T-helper 17 cell (primary cell): ENCODE measurements at regions not wholly inside any gene's neighbourhood (a gene's known extent, or its start where the extent isn't known, plus 50 kb on each side); places are given as distances from the start of the nearest gene placed in this dataset.

Experiments
- ATAC-seq: fragments of 150-1000 bp; cut with Tn5 transposase; 2 replicates; pipeline ENCODE4 v1.10.0; 2021; ENCODE audit warnings: mild to moderate bottlenecking, moderate library complexity
- DNase-seq, 3 donors: peaks; one replicate each; pipeline versions ENCODE4 v3.0.0 to v3.0.0-alpha.2; 2020 to 2021
- H3K9me3 ChIP-seq: one replicate; pipeline ENCODE4 v1.7.0; 2013; ENCODE audit warnings: low read length, mild to moderate bottlenecking; ENCODE audit not compliant: control insufficient read depth, poor library complexity, severe bottlenecking
- H3K27ac Mint-ChIP-seq: one replicate; pipeline ENCODE4 v1.8.0; 2022; ENCODE audit warnings: mild to moderate bottlenecking, moderate library complexity, mixed read lengths
- H3K27me3 Mint-ChIP-seq: one replicate; pipeline ENCODE4 v1.8.0; 2022; ENCODE audit warnings: mixed read lengths
- H3K36me3 Mint-ChIP-seq: one replicate; pipeline ENCODE4 v1.8.0; 2022; ENCODE audit warnings: low read depth, mixed read lengths
- H3K4me1 Mint-ChIP-seq: one replicate; pipeline ENCODE4 v1.8.0; 2022; ENCODE audit warnings: mild to moderate bottlenecking, mixed read lengths
- H3K4me3 Mint-ChIP-seq: one replicate; pipeline ENCODE4 v1.8.0; 2022; ENCODE audit warnings: mild to moderate bottlenecking, moderate library complexity, mixed read lengths

- Mint-ChIP-seq H3K27me3 (peaks cover 15% of the 10 kb centered on the region), H3K4me1 (peaks cover 7% of the 10 kb centered on the region), H3K36me3 (no peaks in the 10 kb centered on the region), H3K4me3 (no peak overlapping the region), H3K27ac (no peak overlapping the region)
- no peak for DNase-seq
- ATAC-seq, result no peak
- H3K9me3 ChIP-seq, result no peaks in the 10 kb centered on the region
Observed at GRCh38 chr1:55320891-55321290, 105.7 kb upstream of the USP24 start.

GRCh38 chr1:55318116-55318817, 103.1 kb upstream of the USP24 start:
- H3K27me3 Mint-ChIP-seq, result peaks cover 7% of the 10 kb centered on the region
- no peaks in the 10 kb centered on the region for H3K9me3 ChIP-seq
- peaks cover 7% of the 10 kb centered on the region for H3K4me1 Mint-ChIP-seq
- H3K36me3 Mint-ChIP-seq, result no peaks in the 10 kb centered on the region
- ATAC-seq, result no peak
- H3K27ac Mint-ChIP-seq, result no peak overlapping the region
- H3K4me3 Mint-ChIP-seq, result no peak overlapping the region
- no peak for DNase-seq

GRCh38 chr1:55317673-55318072, 102.5 kb upstream of the USP24 start:
- no peaks in the 10 kb centered on the region for H3K36me3 Mint-ChIP-seq
- DNase-seq (no peak), ATAC-seq (no peak)
- H3K27ac Mint-ChIP-seq, result no peak overlapping the region
- peaks cover 7% of the 10 kb centered on the region for H3K4me1 Mint-ChIP-seq
- H3K27me3 Mint-ChIP-seq, result peaks cover 7% of the 10 kb centered on the region
- no peak overlapping the region for H3K4me3 Mint-ChIP-seq
- no peaks in the 10 kb centered on the region for H3K9me3 ChIP-seq

- ATAC-seq, result no peak
- peak overlapping the region; percentile 62 for H3K27ac Mint-ChIP-seq
- no peaks in the 10 kb centered on the region for H3K9me3 ChIP-seq
- peaks cover 7% of the 10 kb centered on the region for H3K27me3 Mint-ChIP-seq
- no peaks in the 10 kb centered on the region for H3K36me3 Mint-ChIP-seq
- no peak overlapping the region for H3K4me3 Mint-ChIP-seq
- H3K4me1 Mint-ChIP-seq, result peaks cover 7% of the 10 kb centered on the region
- DNase-seq, result no peak
Observed at GRCh38 chr1:55316947-55317662, 101.9 kb upstream of the USP24 start.

GRCh38 chr1:55316502-55316901, 101.3 kb upstream of the USP24 start:
- no peaks in the 10 kb centered on the region for H3K9me3 ChIP-seq

GRCh38 chr1:55315552-55315951, 100.4 kb upstream of the USP24 start:
- DNase-seq, result no peak
- Mint-ChIP-seq H3K27ac (no peak overlapping the region), H3K4me3 (no peak overlapping the region), H3K27me3 (peaks cover under 1% of the 10 kb centered on the region), H3K4me1 (peaks cover 9% of the 10 kb centered on the region), H3K36me3 (no peaks in the 10 kb centered on the region)
- no peak for ATAC-seq
- no peaks in the 10 kb centered on the region for H3K9me3 ChIP-seq

More at GRCh38 chr1:55316502-55316901, 101.3 kb upstream of the USP24 start:
- Mint-ChIP-seq H3K27me3 (peaks cover 7% of the 10 kb centered on the region), H3K27ac (peak overlapping the region; percentile 62), H3K4me3 (no peak overlapping the region), H3K36me3 (no peaks in the 10 kb centered on the region), H3K4me1 (peaks cover 7% of the 10 kb centered on the region)
- DNase-seq (no peak), ATAC-seq (no peak)

- no peaks in the 10 kb centered on the region for H3K9me3 ChIP-seq
- H3K4me3 Mint-ChIP-seq, result no peak overlapping the region
- ATAC-seq (no peak), DNase-seq (no peak)
- no peaks in the 10 kb centered on the region for H3K27me3 Mint-ChIP-seq
- no peaks in the 10 kb centered on the region for H3K36me3 Mint-ChIP-seq
- peaks cover 9% of the 10 kb centered on the region for H3K4me1 Mint-ChIP-seq
- H3K27ac Mint-ChIP-seq, result no peak overlapping the region
Observed at GRCh38 chr1:55314740-55315139, 99.6 kb upstream of the USP24 start.

GRCh38 chr1:55313903-55314302, 98.7 kb upstream of the USP24 start:
- no peaks in the 10 kb centered on the region for H3K9me3 ChIP-seq
- DNase-seq (no peak), ATAC-seq (no peak)
- Mint-ChIP-seq H3K4me3 (no peak overlapping the region), H3K4me1 (peaks cover 9% of the 10 kb centered on the region), H3K27ac (no peak overlapping the region), H3K27me3 (peaks cover 1% of the 10 kb centered on the region), H3K36me3 (no peaks in the 10 kb centered on the region)

- Mint-ChIP-seq H3K27ac (no peak overlapping the region), H3K4me1 (peaks cover 3% of the 10 kb centered on the region)
Observed at GRCh38 chr1:55311979-55312378, 96.8 kb upstream of the USP24 start.

GRCh38 chr1:55311057-55311641, 96.0 kb upstream of the USP24 start:
- no peak overlapping the region for H3K4me3 Mint-ChIP-seq
- ATAC-seq (no peak), DNase-seq (no peak)
- H3K27ac Mint-ChIP-seq, result no peak overlapping the region
- H3K9me3 ChIP-seq, result no peaks in the 10 kb centered on the region
- peaks cover 17% of the 10 kb centered on the region for H3K27me3 Mint-ChIP-seq
- H3K36me3 Mint-ChIP-seq, result no peaks in the 10 kb centered on the region
- H3K4me1 Mint-ChIP-seq, result peaks cover 2% of the 10 kb centered on the region

More at GRCh38 chr1:55311979-55312378, 96.8 kb upstream of the USP24 start:
- Mint-ChIP-seq H3K4me3 (no peak overlapping the region), H3K36me3 (no peaks in the 10 kb centered on the region), H3K27me3 (peaks cover 9% of the 10 kb centered on the region)
- H3K9me3 ChIP-seq, result no peaks in the 10 kb centered on the region
- ATAC-seq (no peak), DNase-seq (no peak)

- H3K27ac Mint-ChIP-seq, result no peak overlapping the region
- no peaks in the 10 kb centered on the region for H3K9me3 ChIP-seq
- no peak overlapping the region for H3K4me3 Mint-ChIP-seq
- DNase-seq (no peak), ATAC-seq (no peak)
- no peaks in the 10 kb centered on the region for H3K36me3 Mint-ChIP-seq
- peaks cover 19% of the 10 kb centered on the region for H3K27me3 Mint-ChIP-seq
- peaks cover 2% of the 10 kb centered on the region for H3K4me1 Mint-ChIP-seq
Observed at GRCh38 chr1:55310505-55310971, 95.4 kb upstream of the USP24 start.

GRCh38 chr1:55309786-55310504, 94.8 kb upstream of the USP24 start:
- DNase-seq (no peak), ATAC-seq (no peak)
- Mint-ChIP-seq H3K4me1 (peaks cover 2% of the 10 kb centered on the region), H3K27me3 (peaks cover 22% of the 10 kb centered on the region), H3K36me3 (no peaks in the 10 kb centered on the region), H3K27ac (no peak overlapping the region), H3K4me3 (no peak overlapping the region)
- no peaks in the 10 kb centered on the region for H3K9me3 ChIP-seq

- DNase-seq, result no peak
- H3K4me1 Mint-ChIP-seq, result peaks cover 2% of the 10 kb centered on the region
- no peak overlapping the region for H3K4me3 Mint-ChIP-seq
- no peak for ATAC-seq
- no peak overlapping the region for H3K27ac Mint-ChIP-seq
- no peaks in the 10 kb centered on the region for H3K36me3 Mint-ChIP-seq
- H3K9me3 ChIP-seq, result no peaks in the 10 kb centered on the region
- H3K27me3 Mint-ChIP-seq, result peaks cover 22% of the 10 kb centered on the region
Observed at GRCh38 chr1:55309053-55309452, 93.9 kb upstream of the USP24 start.
